ENCODE measurements at regions not wholly inside any gene's neighbourhood (a gene's known extent, or its start where the extent isn't known, plus 50 kb on each side); places are given as distances from the start of the nearest gene placed in this dataset.

GRCh38 chr14:101009531-101009930 is 106.0 kb upstream of the RTL1 start:
- no peak for TF ChIP-seq CTCF (IDR thresholded peaks at IDR 0.05; ENCODE audit: low read depth, low read length)
- no peak overlapping the region for H3K4me3 ChIP-seq (ENCODE audit: low read depth, low read length)
- DNase-seq (ENCODE audit: low read depth, low spot score) = no peak
- in situ Hi-C loops (cut with HindIII; ENCODE audit: low sequenced_read_pairs) = no loop called here

- H3K4me3 ChIP-seq (ENCODE audit: low read depth, low read length) = no peak overlapping the region
- no peak for TF ChIP-seq CTCF (IDR thresholded peaks at IDR 0.05; ENCODE audit: low read depth, low read length)
- in situ Hi-C loops (cut with HindIII; ENCODE audit: low sequenced_read_pairs) = no loop called here
- DNase-seq (ENCODE audit: low read depth, low spot score) = no peak
Measured at GRCh38 chr14:101010293-101010692, 106.8 kb upstream of the RTL1 start.

- no peak for TF ChIP-seq CTCF (IDR thresholded peaks at IDR 0.05; ENCODE audit: low read depth, low read length)
- in situ Hi-C loops (cut with HindIII; ENCODE audit: low sequenced_read_pairs) = no loop called here
- no peak overlapping the region for H3K4me3 ChIP-seq (ENCODE audit: low read depth, low read length)
- DNase-seq (ENCODE audit: low read depth, low spot score) = no peak
Measured at GRCh38 chr14:101010835-101011234, 107.3 kb upstream of the RTL1 start.

- DNase-seq (ENCODE audit: low read depth, low spot score) = peak; percentile 26
- no peak for TF ChIP-seq CTCF (IDR thresholded peaks at IDR 0.05; ENCODE audit: low read depth, low read length)
- in situ Hi-C loops (cut with HindIII; ENCODE audit: low sequenced_read_pairs) = no loop called here
- no peak overlapping the region for H3K4me3 ChIP-seq (ENCODE audit: low read depth, low read length)
Measured at GRCh38 chr14:101017209-101017608, 113.7 kb upstream of the RTL1 start.

GRCh38 chr14:101017806-101018560 is 114.5 kb upstream of the RTL1 start:
- TF ChIP-seq CTCF (IDR thresholded peaks at IDR 0.05; ENCODE audit: low read depth, low read length) = no peak
- no peak overlapping the region for H3K4me3 ChIP-seq (ENCODE audit: low read depth, low read length)
- in situ Hi-C loops (cut with HindIII; ENCODE audit: low sequenced_read_pairs) = no loop called here
- no peak for DNase-seq (ENCODE audit: low read depth, low spot score)

DNA sequence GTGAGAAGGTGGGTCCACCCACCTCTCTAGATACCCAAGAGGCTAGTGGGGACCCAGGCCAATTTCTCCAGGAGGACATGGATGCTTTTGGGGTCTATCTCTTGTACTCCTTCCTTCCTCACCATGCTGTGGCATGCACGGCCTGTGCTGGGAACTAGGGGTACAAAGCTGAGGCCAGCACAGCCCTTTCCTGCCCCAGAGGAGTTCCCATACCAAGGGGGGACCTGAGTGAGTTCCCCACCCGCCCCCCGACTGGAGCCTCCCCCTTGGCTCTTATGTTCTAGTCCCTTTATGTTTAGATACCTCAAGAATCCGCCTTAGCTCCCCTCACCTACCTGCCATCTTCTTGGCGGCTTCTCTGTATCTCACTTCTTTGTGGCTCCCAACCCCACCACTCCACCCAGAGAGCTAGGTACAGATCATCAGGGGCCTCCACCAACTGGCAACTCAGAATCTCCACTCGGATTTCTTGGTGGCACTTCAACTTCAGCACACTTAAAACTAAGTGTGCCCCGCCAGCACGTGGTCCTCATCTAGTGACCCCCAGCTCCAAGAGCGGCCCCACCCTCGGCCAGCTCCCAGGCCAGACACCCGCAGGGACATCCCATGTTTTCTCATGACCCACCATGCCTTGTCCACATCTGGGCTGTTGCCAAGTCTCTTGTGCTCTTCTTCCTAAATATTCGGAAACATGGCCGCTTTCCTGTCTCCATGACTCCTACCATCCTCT is 115.2 kb upstream of the RTL1 start:
- TF ChIP-seq CTCF (IDR thresholded peaks at IDR 0.05; ENCODE audit: low read depth, low read length) = no peak
- no peak overlapping the region for H3K4me3 ChIP-seq (ENCODE audit: low read depth, low read length)
- in situ Hi-C loops (cut with HindIII; ENCODE audit: low sequenced_read_pairs) = no loop called here
- DNase-seq (ENCODE audit: low read depth, low spot score) = no peak

Measured in astrocyte of the spinal cord (primary cell).